ENCODE measurements at regions not wholly inside any gene's neighbourhood (a gene's known extent, or its start where the extent isn't known, plus 50 kb on each side); places are given as distances from the start of the nearest gene placed in this dataset.

DNA sequence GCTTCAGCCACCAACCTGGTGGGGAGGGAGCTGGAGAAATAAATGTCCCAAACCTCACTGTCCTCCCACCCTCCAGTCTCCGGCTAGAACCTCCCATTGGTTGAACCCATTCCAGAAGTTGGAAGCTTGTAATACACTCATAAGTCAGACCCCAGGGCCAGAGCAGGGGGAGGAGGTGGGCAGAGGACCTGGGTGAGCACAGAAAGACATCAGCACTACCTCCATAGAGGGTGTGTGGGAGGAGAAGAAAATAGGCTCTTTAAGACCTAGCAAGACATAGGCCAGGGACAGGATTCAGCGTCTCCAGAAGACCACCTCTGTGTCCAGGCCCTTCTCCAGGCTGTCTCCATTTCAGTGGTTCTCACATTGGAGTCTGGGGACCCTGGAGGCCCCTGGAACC lies 73.3 kb upstream of the TOP1 start:
- ChIA-PET CTCF (ENCODE audit: low intra/inter-chr PET ratio, low total read pairs) (no interaction called here), POLR2A (no interaction called here)
- intact Hi-C loops (cut with micrococcal nuclease; ENCODE audit: unreplicated experiment) (no loop called here), in situ Hi-C loops (cut with HindIII; ENCODE audit: extremely low pct_ligation_motif_present, low pct_unique_long_range_greater_than_20kb) (no loop called here)
- Histone ChIP-seq H3K4me3 (replicated peaks in 1 of 3; ENCODE audit: insufficient read depth in 1 of 3, low read depth in 2 of 3, low read length in 3 of 3) (no peak overlapping the region), H2AFZ (ENCODE audit: low read length) (no peak overlapping the region), H3K4me2 (ENCODE audit: low read depth, low read length) (no peak overlapping the region), H3K9ac (ENCODE audit: insufficient read depth, low read depth, low read length) (no peak overlapping the region), H4K20me1 (ENCODE audit: insufficient read depth, low read length) (no peaks in the 10 kb centered on the region), H3K9me3 (ENCODE audit: low read length) (no peaks in the 10 kb centered on the region), H3K27me3 (ENCODE audit: control insufficient read depth in 1 of 2, insufficient read depth in 2 of 2, low read length in 2 of 2) (peaks cover 0 to 4% of the 10 kb centered on the region in 2 experiments; a peak in 1 of 5 replicates), H3K27ac (ENCODE audit: extremely low read length, insufficient read depth, low read length) (no peak overlapping the region), H3K79me2 (ENCODE audit: insufficient read depth, low read length) (no peaks in the 10 kb centered on the region), H3K4me1 (ENCODE audit: insufficient read depth, low read length) (no peaks in the 10 kb centered on the region), H3K36me3 (replicated peaks in 1 of 2; ENCODE audit: control insufficient read depth in 1 of 2, insufficient read depth in 2 of 2, low read length in 2 of 2) (no peaks in the 10 kb centered on the region)
- FAIRE-seq: no peak
- DNase-seq (ENCODE audit: low spot score): no peak
- WGBS (ENCODE audit: low lambda C conversion rate): 22% methylated on average over 2 of the region's 2 CpGs
- no TSS peak for BruUV-seq (replicated peaks)
- ATAC-seq: no peak
- no peak for TF ChIP-seq ZFP91 (CRISPR knock-in tag; IDR thresholded peaks at IDR 0.05; ENCODE audit: borderline replicate concordance)
- TF ChIP-seq DMTF1 (CRISPR knock-in tag; IDR thresholded peaks at IDR 0.05): no peak
- TF ChIP-seq EED (CRISPR knock-in tag; IDR thresholded peaks at IDR 0.05): no peak
- TF ChIP-seq PAF1 (CRISPR knock-in tag; IDR thresholded peaks at IDR 0.05): no peak
- no peak for TF ChIP-seq ATF7 (IDR thresholded peaks at IDR 0.05)
- no peak for TF ChIP-seq ATF7 (CRISPR knock-in tag; IDR thresholded peaks at IDR 0.05)
- TF ChIP-seq NFKBIZ (CRISPR knock-in tag; IDR thresholded peaks at IDR 0.05): no peak
- TF ChIP-seq, protein P1, sequence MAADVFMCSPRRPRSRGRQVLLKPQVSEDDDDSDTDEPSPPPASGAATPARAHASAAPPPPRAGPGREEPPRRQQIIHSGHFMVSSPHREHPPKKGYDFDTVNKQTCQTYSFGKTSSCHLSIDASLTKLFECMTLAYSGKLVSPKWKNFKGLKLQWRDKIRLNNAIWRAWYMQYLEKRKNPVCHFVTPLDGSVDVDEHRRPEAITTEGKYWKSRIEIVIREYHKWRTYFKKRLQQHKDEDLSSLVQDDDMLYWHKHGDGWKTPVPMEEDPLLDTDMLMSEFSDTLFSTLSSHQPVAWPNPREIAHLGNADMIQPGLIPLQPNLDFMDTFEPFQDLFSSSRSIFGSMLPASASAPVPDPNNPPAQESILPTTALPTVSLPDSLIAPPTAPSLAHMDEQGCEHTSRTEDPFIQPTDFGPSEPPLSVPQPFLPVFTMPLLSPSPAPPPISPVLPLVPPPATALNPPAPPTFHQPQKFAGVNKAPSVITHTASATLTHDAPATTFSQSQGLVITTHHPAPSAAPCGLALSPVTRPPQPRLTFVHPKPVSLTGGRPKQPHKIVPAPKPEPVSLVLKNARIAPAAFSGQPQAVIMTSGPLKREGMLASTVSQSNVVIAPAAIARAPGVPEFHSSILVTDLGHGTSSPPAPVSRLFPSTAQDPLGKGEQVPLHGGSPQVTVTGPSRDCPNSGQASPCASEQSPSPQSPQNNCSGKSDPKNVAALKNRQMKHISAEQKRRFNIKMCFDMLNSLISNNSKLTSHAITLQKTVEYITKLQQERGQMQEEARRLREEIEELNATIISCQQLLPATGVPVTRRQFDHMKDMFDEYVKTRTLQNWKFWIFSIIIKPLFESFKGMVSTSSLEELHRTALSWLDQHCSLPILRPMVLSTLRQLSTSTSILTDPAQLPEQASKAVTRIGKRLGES (CRISPR knock-in tag; IDR thresholded peaks at IDR 0.05; ENCODE audit: borderline replicate concordance): no peak
- TF ChIP-seq, protein P2, sequence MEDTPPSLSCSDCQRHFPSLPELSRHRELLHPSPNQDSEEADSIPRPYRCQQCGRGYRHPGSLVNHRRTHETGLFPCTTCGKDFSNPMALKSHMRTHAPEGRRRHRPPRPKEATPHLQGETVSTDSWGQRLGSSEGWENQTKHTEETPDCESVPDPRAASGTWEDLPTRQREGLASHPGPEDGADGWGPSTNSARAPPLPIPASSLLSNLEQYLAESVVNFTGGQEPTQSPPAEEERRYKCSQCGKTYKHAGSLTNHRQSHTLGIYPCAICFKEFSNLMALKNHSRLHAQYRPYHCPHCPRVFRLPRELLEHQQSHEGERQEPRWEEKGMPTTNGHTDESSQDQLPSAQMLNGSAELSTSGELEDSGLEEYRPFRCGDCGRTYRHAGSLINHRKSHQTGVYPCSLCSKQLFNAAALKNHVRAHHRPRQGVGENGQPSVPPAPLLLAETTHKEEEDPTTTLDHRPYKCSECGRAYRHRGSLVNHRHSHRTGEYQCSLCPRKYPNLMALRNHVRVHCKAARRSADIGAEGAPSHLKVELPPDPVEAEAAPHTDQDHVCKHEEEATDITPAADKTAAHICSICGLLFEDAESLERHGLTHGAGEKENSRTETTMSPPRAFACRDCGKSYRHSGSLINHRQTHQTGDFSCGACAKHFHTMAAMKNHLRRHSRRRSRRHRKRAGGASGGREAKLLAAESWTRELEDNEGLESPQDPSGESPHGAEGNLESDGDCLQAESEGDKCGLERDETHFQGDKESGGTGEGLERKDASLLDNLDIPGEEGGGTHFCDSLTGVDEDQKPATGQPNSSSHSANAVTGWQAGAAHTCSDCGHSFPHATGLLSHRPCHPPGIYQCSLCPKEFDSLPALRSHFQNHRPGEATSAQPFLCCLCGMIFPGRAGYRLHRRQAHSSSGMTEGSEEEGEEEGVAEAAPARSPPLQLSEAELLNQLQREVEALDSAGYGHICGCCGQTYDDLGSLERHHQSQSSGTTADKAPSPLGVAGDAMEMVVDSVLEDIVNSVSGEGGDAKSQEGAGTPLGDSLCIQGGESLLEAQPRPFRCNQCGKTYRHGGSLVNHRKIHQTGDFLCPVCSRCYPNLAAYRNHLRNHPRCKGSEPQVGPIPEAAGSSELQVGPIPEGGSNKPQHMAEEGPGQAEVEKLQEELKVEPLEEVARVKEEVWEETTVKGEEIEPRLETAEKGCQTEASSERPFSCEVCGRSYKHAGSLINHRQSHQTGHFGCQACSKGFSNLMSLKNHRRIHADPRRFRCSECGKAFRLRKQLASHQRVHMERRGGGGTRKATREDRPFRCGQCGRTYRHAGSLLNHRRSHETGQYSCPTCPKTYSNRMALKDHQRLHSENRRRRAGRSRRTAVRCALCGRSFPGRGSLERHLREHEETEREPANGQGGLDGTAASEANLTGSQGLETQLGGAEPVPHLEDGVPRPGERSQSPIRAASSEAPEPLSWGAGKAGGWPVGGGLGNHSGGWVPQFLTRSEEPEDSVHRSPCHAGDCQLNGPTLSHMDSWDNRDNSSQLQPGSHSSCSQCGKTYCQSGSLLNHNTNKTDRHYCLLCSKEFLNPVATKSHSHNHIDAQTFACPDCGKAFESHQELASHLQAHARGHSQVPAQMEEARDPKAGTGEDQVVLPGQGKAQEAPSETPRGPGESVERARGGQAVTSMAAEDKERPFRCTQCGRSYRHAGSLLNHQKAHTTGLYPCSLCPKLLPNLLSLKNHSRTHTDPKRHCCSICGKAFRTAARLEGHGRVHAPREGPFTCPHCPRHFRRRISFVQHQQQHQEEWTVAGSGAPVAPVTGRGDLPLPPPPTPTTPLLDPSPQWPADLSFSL (CRISPR knock-in tag; IDR thresholded peaks at IDR 0.05): no peak
- TF ChIP-seq, protein P3, sequence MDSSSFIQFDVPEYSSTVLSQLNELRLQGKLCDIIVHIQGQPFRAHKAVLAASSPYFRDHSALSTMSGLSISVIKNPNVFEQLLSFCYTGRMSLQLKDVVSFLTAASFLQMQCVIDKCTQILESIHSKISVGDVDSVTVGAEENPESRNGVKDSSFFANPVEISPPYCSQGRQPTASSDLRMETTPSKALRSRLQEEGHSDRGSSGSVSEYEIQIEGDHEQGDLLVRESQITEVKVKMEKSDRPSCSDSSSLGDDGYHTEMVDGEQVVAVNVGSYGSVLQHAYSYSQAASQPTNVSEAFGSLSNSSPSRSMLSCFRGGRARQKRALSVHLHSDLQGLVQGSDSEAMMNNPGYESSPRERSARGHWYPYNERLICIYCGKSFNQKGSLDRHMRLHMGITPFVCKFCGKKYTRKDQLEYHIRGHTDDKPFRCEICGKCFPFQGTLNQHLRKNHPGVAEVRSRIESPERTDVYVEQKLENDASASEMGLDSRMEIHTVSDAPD (CRISPR knock-in tag; IDR thresholded peaks at IDR 0.05): no peak
